GM21360 (cell line): ENCODE measurements at regions not wholly inside any gene's neighbourhood (a gene's known extent, or its start where the extent isn't known, plus 50 kb on each side); places are given as distances from the start of the nearest gene placed in this dataset.
"Not testable (repeated sequence)": the region's sequence is repeated elsewhere in the genome, so short reads cannot be mapped to it uniquely, and the experiment has no call there.

Experiments
- ATAC-seq: cut with Tn5 transposase; IDR thresholded peaks from one replicate; pipeline ENCODE4 v1.9.1; 2021; ENCODE audit warnings: mild to moderate bottlenecking, moderate library complexity; ENCODE audit not compliant: unreplicated experiment

GRCh38 chr10:9158675-9159074, 1104.2 kb downstream of the GATA3 start:
- ATAC-seq, result no peak

GRCh38 chr10:9160275-9160674, 1105.8 kb downstream of the GATA3 start:
- no peak for ATAC-seq

- ATAC-seq, result no peak
Observed at GRCh38 chr10:9163699-9164098, 1109.2 kb downstream of the GATA3 start.

GRCh38 chr10:9166770-9167169, 1112.3 kb downstream of the GATA3 start:
- ATAC-seq, result no peak

GRCh38 chr10:9172276-9172675, 1117.8 kb downstream of the GATA3 start:
- no peak for ATAC-seq

- no peak for ATAC-seq
Observed at GRCh38 chr10:9175200-9175599, 1120.7 kb downstream of the GATA3 start.

- ATAC-seq, result not testable (repeated sequence)
Observed at GRCh38 chr10:9183197-9183880, 1128.9 kb downstream of the GATA3 start.

- no peak for ATAC-seq
Observed at GRCh38 chr10:9188022-9188810, 1133.7 kb downstream of the GATA3 start.

- no peak for ATAC-seq
Observed at GRCh38 chr10:9189448-9189847, 1135.0 kb downstream of the GATA3 start.

- ATAC-seq, result no peak
Observed at GRCh38 chr10:9193120-9193519, 1138.6 kb downstream of the GATA3 start.

- ATAC-seq, result no peak
Observed at GRCh38 chr10:9195385-9195784, 1140.9 kb downstream of the GATA3 start.

GRCh38 chr10:9198611-9199010, 1144.1 kb downstream of the GATA3 start:
- no peak for ATAC-seq

GRCh38 chr10:9205558-9205957, 1151.1 kb downstream of the GATA3 start:
- no peak for ATAC-seq

- ATAC-seq, result peak; percentile 79
Observed at GRCh38 chr10:9209105-9209798, 1154.8 kb downstream of the GATA3 start.

GRCh38 chr10:9211228-9211627, 1156.7 kb downstream of the GATA3 start:
- ATAC-seq, result no peak

GRCh38 chr10:9214618-9215017, 1160.1 kb downstream of the GATA3 start:
- no peak for ATAC-seq

- no peak for ATAC-seq
Observed at GRCh38 chr10:9215121-9215520, 1160.6 kb downstream of the GATA3 start.

- ATAC-seq, result no peak
Observed at GRCh38 chr10:9219860-9220259, 1165.4 kb downstream of the GATA3 start.

- ATAC-seq, result no peak
Observed at GRCh38 chr10:9222917-9223316, 1168.4 kb downstream of the GATA3 start.

- ATAC-seq, result no peak
Observed at GRCh38 chr10:9227679-9228365, 1173.3 kb downstream of the GATA3 start.

- ATAC-seq, result no peak
Observed at GRCh38 chr10:9228771-9229170, 1174.3 kb downstream of the GATA3 start.
